DOHH2 (cell line): ENCODE measurements at regions not wholly inside any gene's neighbourhood (a gene's known extent, or its start where the extent isn't known, plus 50 kb on each side); places are given as distances from the start of the nearest gene placed in this dataset.

ENCODE experiments used
- CTCF ChIP-seq: fragments of 200-600 bp; sonication (generic); IDR thresholded peaks from one replicate; pipeline ENCODE4 v1.5.1; 2014; ENCODE audit warnings: antibody characterized with exemption, mild to moderate bottlenecking, low read depth, low read length; ENCODE audit not compliant: poor library complexity, severe bottlenecking
- EZH2phosphoT487 ChIP-seq: fragments of 200-600 bp; sonication (generic); IDR thresholded peaks from 2 replicates; pipeline ENCODE4 v1.6.1; 2017; ENCODE audit warnings: borderline replicate concordance, mild to moderate bottlenecking, antibody characterized with exemption, low read length, moderate library complexity, mixed read lengths

- no peak for TF ChIP-seq CTCF
- TF ChIP-seq EZH2phosphoT487 = no peak
Observed at GRCh38 chr13:106786006-106786563, 218.1 kb upstream of the ARGLU1 start.
